UCSD-AML1 (cell line): ENCODE measurements at regions not wholly inside any gene's neighbourhood (a gene's known extent, or its start where the extent isn't known, plus 50 kb on each side); places are given as distances from the start of the nearest gene placed in this dataset.

Experiments
- DNase-seq: peaks from one replicate; lab custom pipeline; 2025; ENCODE audit not compliant: unreplicated experiment; lab: John Stamatoyannopoulos, UW

DNA sequence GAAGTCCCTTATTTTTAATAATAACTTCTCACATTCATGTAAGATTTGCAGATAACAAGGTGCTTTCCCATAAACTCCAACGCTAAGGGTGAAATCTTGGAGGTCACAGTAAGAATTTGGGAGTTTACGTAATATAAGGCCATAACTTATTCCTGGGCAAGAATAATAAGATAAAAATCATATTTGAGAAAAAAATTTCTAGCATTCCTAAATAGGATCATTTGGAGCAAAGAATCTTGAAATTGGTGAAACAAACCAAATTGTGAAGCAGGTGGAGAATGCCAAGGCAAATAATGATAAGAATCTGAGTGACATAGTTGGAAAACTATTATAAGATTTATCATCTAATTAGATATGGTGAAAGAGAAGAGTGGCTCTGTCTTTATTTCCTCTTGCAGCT, 50.4 kb upstream of the FGF16 start:
- DNase-seq, result no peak
